HepG2 (cell line): ENCODE measurements at regions not wholly inside any gene's neighbourhood (a gene's known extent, or its start where the extent isn't known, plus 50 kb on each side); places are given as distances from the start of the nearest gene placed in this dataset.

Experiments used
- KLF13 ChIP-seq: sonication (generic); formaldehyde crosslinking; IDR thresholded peaks from 2 replicates; pipeline ENCODE4 v1.4.0; 2020; ENCODE audit warnings: mild to moderate bottlenecking, missing genetic modification reagents
- MYNN ChIP-seq: sonication (generic); formaldehyde crosslinking; IDR thresholded peaks from 2 replicates; pipeline ENCODE4 v1.4.0; 2020; ENCODE audit warnings: mild to moderate bottlenecking, low read depth, missing genetic modification reagents
- TF ChIP-seq, protein P1 (sequence below): sonication (generic); formaldehyde crosslinking; IDR thresholded peaks from 2 replicates; pipeline ENCODE4 v1.4.0; 2020; ENCODE audit warnings: missing genetic modification reagents
- TF ChIP-seq, protein P2 (sequence below): sonication (generic); formaldehyde crosslinking; IDR thresholded peaks from 2 replicates; pipeline ENCODE4 v1.5.0; 2020; ENCODE audit warnings: mild to moderate bottlenecking, missing genetic modification reagents, moderate library complexity
- TF ChIP-seq, protein P3 (sequence below), 2 experiments: sonication (generic) in 1 of 2; formaldehyde crosslinking in 1 of 2; IDR thresholded peaks; 2 replicates each; pipeline versions ENCODE4 v1.5.1 to v1.6.1; 2011 to 2020; ENCODE audit warnings: borderline replicate concordance in 1 of 2, low read depth in 1 of 2, low read length in 1 of 2, mild to moderate bottlenecking in 1 of 2, missing genetic modification reagents in 1 of 2, moderate library complexity in 1 of 2
- TF ChIP-seq, protein P4 (sequence below): sonication (generic); formaldehyde crosslinking; IDR thresholded peaks from 2 replicates; pipeline ENCODE4 v1.4.0; 2020; ENCODE audit warnings: missing genetic modification reagents, borderline replicate concordance

DNA sequence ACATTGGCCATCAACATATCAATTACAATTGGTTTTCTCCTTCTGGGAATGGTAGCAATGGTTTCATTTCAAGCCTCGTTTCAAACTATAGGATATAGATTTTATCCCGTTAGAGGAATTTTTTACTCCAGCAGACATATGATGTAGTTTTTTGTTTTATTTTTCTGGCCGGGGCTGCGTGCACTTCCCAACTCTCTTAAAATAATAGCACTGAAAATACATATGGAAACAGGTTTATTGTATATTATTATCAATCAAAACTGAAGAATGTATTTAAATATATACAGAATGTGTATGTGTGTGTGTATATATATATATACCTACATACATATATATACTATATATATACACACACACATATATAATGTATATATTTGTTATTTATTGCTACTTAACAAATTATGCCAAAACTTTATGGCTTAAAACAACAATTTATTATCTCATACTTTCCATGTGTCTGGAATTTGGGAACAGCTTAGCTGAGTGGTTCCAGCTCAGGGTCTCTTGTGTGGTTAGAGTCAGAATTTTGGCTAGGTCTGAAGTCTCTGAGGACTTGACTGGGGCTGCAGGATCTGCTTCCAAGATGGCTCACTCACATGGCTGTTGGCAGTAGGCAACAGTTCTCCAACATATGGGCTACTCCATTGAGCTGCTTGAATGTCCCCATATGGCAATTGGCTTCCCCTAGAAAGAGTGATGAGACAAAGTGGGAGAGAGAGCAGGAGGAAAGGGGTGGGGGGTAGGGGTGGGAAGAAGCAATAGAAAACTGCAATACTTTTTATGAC is 314.1 kb downstream of the PPP1R2C start:
- TF ChIP-seq, protein P1, sequence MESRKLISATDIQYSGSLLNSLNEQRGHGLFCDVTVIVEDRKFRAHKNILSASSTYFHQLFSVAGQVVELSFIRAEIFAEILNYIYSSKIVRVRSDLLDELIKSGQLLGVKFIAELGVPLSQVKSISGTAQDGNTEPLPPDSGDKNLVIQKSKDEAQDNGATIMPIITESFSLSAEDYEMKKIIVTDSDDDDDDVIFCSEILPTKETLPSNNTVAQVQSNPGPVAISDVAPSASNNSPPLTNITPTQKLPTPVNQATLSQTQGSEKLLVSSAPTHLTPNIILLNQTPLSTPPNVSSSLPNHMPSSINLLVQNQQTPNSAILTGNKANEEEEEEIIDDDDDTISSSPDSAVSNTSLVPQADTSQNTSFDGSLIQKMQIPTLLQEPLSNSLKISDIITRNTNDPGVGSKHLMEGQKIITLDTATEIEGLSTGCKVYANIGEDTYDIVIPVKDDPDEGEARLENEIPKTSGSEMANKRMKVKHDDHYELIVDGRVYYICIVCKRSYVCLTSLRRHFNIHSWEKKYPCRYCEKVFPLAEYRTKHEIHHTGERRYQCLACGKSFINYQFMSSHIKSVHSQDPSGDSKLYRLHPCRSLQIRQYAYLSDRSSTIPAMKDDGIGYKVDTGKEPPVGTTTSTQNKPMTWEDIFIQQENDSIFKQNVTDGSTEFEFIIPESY (CRISPR knock-in tag): no peak
- TF ChIP-seq, protein P2, sequence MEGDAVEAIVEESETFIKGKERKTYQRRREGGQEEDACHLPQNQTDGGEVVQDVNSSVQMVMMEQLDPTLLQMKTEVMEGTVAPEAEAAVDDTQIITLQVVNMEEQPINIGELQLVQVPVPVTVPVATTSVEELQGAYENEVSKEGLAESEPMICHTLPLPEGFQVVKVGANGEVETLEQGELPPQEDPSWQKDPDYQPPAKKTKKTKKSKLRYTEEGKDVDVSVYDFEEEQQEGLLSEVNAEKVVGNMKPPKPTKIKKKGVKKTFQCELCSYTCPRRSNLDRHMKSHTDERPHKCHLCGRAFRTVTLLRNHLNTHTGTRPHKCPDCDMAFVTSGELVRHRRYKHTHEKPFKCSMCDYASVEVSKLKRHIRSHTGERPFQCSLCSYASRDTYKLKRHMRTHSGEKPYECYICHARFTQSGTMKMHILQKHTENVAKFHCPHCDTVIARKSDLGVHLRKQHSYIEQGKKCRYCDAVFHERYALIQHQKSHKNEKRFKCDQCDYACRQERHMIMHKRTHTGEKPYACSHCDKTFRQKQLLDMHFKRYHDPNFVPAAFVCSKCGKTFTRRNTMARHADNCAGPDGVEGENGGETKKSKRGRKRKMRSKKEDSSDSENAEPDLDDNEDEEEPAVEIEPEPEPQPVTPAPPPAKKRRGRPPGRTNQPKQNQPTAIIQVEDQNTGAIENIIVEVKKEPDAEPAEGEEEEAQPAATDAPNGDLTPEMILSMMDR (CRISPR knock-in tag): no peak
- TF ChIP-seq KLF13 (no peak), MYNN (CRISPR knock-in tag) (no peak)
- TF ChIP-seq, protein P3, sequence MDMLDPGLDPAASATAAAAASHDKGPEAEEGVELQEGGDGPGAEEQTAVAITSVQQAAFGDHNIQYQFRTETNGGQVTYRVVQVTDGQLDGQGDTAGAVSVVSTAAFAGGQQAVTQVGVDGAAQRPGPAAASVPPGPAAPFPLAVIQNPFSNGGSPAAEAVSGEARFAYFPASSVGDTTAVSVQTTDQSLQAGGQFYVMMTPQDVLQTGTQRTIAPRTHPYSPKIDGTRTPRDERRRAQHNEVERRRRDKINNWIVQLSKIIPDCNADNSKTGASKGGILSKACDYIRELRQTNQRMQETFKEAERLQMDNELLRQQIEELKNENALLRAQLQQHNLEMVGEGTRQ (IDR thresholded peaks at IDR 0.05; ENCODE audit: low read depth, low read length): no peak
- TF ChIP-seq, protein P3 (CRISPR knock-in tag; IDR thresholded peaks at IDR 0.05; ENCODE audit: borderline replicate concordance): no peak
- TF ChIP-seq, protein P4, sequence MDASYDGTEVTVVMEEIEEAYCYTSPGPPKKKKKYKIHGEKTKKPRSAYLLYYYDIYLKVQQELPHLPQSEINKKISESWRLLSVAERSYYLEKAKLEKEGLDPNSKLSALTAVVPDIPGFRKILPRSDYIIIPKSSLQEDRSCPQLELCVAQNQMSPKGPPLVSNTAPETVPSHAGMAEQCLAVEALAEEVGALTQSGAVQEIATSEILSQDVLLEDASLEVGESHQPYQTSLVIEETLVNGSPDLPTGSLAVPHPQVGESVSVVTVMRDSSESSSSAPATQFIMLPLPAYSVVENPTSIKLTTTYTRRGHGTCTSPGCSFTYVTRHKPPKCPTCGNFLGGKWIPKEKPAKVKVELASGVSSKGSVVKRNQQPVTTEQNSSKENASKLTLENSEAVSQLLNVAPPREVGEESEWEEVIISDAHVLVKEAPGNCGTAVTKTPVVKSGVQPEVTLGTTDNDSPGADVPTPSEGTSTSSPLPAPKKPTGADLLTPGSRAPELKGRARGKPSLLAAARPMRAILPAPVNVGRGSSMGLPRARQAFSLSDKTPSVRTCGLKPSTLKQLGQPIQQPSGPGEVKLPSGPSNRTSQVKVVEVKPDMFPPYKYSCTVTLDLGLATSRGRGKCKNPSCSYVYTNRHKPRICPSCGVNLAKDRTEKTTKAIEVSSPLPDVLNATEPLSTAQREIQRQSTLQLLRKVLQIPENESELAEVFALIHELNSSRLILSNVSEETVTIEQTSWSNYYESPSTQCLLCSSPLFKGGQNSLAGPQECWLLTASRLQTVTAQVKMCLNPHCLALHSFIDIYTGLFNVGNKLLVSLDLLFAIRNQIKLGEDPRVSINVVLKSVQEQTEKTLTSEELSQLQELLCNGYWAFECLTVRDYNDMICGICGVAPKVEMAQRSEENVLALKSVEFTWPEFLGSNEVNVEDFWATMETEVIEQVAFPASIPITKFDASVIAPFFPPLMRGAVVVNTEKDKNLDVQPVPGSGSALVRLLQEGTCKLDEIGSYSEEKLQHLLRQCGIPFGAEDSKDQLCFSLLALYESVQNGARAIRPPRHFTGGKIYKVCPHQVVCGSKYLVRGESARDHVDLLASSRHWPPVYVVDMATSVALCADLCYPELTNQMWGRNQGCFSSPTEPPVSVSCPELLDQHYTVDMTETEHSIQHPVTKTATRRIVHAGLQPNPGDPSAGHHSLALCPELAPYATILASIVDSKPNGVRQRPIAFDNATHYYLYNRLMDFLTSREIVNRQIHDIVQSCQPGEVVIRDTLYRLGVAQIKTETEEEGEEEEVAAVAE (CRISPR knock-in tag): no peak
